ENCODE measurements at regions not wholly inside any gene's neighbourhood (a gene's known extent, or its start where the extent isn't known, plus 50 kb on each side); places are given as distances from the start of the nearest gene placed in this dataset.
"Not testable (repeated sequence)": the region's sequence is repeated elsewhere in the genome, so short reads cannot be mapped to it uniquely, and the experiment has no call there.

DNA sequence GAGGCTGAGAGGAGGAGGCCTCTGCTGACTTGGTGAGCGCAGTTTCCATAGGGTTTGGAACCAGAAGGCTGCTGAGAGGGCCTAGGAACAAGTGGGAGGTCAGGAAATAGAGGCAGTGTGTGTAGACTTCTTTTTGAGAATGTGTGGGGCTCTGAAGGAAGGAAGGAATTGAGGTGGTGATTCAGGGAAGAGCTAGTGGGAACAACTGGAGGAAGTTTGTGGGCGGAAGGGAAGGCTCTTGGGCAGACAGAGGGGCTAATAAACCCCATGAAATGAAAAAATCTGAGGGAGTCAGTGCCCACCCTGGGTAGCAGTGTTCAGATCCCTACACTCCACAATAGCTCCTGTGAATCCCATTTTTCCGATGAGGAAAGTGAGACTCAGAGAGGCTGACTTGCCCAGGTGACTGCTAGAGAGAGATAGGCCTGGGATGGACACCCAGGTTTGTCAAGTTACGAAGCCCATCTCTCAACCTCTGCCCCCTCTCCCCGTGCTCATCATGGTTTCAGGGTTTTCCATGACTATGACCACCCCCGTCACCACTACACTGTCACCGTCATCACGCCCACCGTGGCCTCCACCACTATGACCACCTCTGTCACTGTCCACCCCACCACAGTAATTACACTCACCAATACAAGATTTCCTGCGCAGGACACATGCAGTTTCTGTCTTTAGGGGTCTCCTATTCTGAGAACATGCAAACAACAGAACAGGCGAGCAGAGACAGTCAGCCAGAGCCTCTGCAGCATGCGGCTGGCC is 106.4 kb downstream of the MRPL14 start:
- ATAC-seq (no peak), DNase-seq (ENCODE audit: low read depth, low spot score) (no peak)
- in situ Hi-C loops (cut with HindIII; ENCODE audit: low pct_unique_long_range_greater_than_20kb, low sequenced_read_pairs) (no loop called here), intact Hi-C loops (cut with micrococcal nuclease; ENCODE audit: unreplicated experiment) (no loop called here)
- no peaks in the 10 kb centered on the region for H3K4me1 ChIP-seq (ENCODE audit: control insufficient read depth, insufficient read depth, low read length)
- no peaks in the 10 kb centered on the region for H3K27me3 ChIP-seq (ENCODE audit: control insufficient read depth, insufficient read depth, low read length)
- ChIA-PET POLR2A (no interaction called here), CTCF (no interaction called here)
- no peaks in the 10 kb centered on the region for H3K36me3 ChIP-seq (ENCODE audit: control insufficient read depth, insufficient read depth, low read length)
- H3K9me3 ChIP-seq (ENCODE audit: control insufficient read depth, insufficient read depth, low read depth, low read length): no peaks in the 10 kb centered on the region
- BruUV-seq (replicated peaks): no TSS peak
- no peak overlapping the region for H3K27ac ChIP-seq (ENCODE audit: low read length)
- H3K4me3 ChIP-seq (ENCODE audit: low read depth in 2 of 2, low read length in 2 of 2): no peak overlapping the region
- no peak for TF ChIP-seq TCF7L2 (IDR thresholded peaks at IDR 0.05; ENCODE audit: low read depth, low read length)
- TF ChIP-seq, protein P1, sequence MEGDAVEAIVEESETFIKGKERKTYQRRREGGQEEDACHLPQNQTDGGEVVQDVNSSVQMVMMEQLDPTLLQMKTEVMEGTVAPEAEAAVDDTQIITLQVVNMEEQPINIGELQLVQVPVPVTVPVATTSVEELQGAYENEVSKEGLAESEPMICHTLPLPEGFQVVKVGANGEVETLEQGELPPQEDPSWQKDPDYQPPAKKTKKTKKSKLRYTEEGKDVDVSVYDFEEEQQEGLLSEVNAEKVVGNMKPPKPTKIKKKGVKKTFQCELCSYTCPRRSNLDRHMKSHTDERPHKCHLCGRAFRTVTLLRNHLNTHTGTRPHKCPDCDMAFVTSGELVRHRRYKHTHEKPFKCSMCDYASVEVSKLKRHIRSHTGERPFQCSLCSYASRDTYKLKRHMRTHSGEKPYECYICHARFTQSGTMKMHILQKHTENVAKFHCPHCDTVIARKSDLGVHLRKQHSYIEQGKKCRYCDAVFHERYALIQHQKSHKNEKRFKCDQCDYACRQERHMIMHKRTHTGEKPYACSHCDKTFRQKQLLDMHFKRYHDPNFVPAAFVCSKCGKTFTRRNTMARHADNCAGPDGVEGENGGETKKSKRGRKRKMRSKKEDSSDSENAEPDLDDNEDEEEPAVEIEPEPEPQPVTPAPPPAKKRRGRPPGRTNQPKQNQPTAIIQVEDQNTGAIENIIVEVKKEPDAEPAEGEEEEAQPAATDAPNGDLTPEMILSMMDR (IDR thresholded peaks at IDR 0.05): no peak
- TF ChIP-seq, protein P2, sequence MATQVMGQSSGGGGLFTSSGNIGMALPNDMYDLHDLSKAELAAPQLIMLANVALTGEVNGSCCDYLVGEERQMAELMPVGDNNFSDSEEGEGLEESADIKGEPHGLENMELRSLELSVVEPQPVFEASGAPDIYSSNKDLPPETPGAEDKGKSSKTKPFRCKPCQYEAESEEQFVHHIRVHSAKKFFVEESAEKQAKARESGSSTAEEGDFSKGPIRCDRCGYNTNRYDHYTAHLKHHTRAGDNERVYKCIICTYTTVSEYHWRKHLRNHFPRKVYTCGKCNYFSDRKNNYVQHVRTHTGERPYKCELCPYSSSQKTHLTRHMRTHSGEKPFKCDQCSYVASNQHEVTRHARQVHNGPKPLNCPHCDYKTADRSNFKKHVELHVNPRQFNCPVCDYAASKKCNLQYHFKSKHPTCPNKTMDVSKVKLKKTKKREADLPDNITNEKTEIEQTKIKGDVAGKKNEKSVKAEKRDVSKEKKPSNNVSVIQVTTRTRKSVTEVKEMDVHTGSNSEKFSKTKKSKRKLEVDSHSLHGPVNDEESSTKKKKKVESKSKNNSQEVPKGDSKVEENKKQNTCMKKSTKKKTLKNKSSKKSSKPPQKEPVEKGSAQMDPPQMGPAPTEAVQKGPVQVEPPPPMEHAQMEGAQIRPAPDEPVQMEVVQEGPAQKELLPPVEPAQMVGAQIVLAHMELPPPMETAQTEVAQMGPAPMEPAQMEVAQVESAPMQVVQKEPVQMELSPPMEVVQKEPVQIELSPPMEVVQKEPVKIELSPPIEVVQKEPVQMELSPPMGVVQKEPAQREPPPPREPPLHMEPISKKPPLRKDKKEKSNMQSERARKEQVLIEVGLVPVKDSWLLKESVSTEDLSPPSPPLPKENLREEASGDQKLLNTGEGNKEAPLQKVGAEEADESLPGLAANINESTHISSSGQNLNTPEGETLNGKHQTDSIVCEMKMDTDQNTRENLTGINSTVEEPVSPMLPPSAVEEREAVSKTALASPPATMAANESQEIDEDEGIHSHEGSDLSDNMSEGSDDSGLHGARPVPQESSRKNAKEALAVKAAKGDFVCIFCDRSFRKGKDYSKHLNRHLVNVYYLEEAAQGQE (IDR thresholded peaks at IDR 0.05; ENCODE audit: insufficient read depth in 1 of 2, low read depth in 2 of 2, low read length in 1 of 2): no peak
- TF ChIP-seq POLR2AphosphoS5 (IDR thresholded peaks at IDR 0.05; ENCODE audit: low read depth, low read length): no peak
- TF ChIP-seq SIN3A (IDR thresholded peaks at IDR 0.05; ENCODE audit: borderline replicate concordance, insufficient read depth, low read depth, low read length): no peak

DNA sequence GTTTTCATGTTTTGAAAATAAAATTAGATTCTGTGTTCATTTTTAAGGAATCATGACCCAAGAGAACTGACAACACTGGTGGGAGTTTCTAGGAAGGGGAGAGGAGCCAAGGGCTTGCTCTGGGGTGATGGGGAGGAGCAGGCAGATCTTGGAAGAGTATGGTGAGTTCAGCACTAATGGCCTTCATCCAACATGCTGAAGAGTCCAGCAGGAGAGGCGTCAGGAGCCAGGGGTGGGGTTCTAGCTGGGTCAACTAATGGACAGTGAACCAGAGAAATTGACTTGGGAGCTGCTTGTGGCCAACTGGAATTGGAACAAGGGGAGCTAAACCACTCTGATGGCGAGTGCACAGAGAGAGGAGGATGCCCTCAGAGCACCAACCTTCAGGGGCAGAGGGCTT is 107.1 kb downstream of the MRPL14 start:
- ATAC-seq (no peak), DNase-seq (ENCODE audit: low read depth, low spot score) (no peak)
- no peak overlapping the region for H3K4me3 ChIP-seq (ENCODE audit: low read depth in 2 of 2, low read length in 2 of 2)
- intact Hi-C loops (cut with micrococcal nuclease; ENCODE audit: unreplicated experiment): no loop called here
- POLR2A ChIA-PET: no interaction called here
- H3K27ac ChIP-seq (ENCODE audit: low read length): no peak overlapping the region
- in situ Hi-C loops (cut with HindIII; ENCODE audit: low pct_unique_long_range_greater_than_20kb, low sequenced_read_pairs): no loop called here
- no TSS peak for BruUV-seq (replicated peaks)
- no peaks in the 10 kb centered on the region for H3K9me3 ChIP-seq (ENCODE audit: control insufficient read depth, insufficient read depth, low read depth, low read length)
- no peaks in the 10 kb centered on the region for H3K4me1 ChIP-seq (ENCODE audit: control insufficient read depth, insufficient read depth, low read length)
- H3K27me3 ChIP-seq (ENCODE audit: control insufficient read depth, insufficient read depth, low read length): no peaks in the 10 kb centered on the region
- TF ChIP-seq TCF7L2 (IDR thresholded peaks at IDR 0.05; ENCODE audit: low read depth, low read length): no peak
- TF ChIP-seq, protein P1 (IDR thresholded peaks at IDR 0.05): no peak
- TF ChIP-seq, protein P2 (IDR thresholded peaks at IDR 0.05; ENCODE audit: insufficient read depth in 1 of 2, low read depth in 2 of 2, low read length in 1 of 2): no peak
- no peak for TF ChIP-seq POLR2AphosphoS5 (IDR thresholded peaks at IDR 0.05; ENCODE audit: low read depth, low read length)
- no peak for TF ChIP-seq SIN3A (IDR thresholded peaks at IDR 0.05; ENCODE audit: borderline replicate concordance, insufficient read depth, low read depth, low read length)
- CTCF ChIA-PET: no interaction called here
- H3K36me3 ChIP-seq (ENCODE audit: control insufficient read depth, insufficient read depth, low read length): no peaks in the 10 kb centered on the region

DNA sequence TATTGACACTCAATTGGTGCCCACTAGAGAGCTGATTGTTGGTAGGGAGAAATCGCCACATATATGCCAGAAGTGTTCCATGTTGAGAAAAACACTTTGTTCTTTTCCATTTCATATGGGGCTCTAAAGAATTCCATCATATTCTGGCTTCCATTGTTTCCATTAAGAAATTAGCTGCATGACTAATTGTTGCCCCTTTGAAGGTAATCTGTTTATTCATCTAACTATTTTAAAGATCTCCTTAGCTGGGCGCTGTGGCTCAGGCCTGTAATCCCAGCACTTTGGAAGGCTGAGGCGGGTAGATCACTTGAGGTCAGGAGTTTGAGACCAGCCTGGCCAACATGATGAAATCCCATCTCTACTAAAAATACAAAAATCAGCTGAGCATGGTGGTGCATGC is 109.9 kb downstream of the MRPL14 start:
- ATAC-seq; H3K27me3 ChIP-seq (ENCODE audit: control insufficient read depth, insufficient read depth, low read length); CTCF ChIA-PET; H3K4me3 ChIP-seq (ENCODE audit: low read depth in 2 of 2, low read length in 2 of 2); intact Hi-C loops (cut with micrococcal nuclease; ENCODE audit: unreplicated experiment); BruUV-seq (replicated peaks); in situ Hi-C loops (cut with HindIII; ENCODE audit: low pct_unique_long_range_greater_than_20kb, low sequenced_read_pairs); H3K27ac ChIP-seq (ENCODE audit: low read length); DNase-seq (ENCODE audit: low read depth, low spot score); H3K36me3 ChIP-seq (ENCODE audit: control insufficient read depth, insufficient read depth, low read length); H3K4me1 ChIP-seq (ENCODE audit: control insufficient read depth, insufficient read depth, low read length); H3K9me3 ChIP-seq (ENCODE audit: control insufficient read depth, insufficient read depth, low read depth, low read length); POLR2A ChIA-PET: not testable (repeated sequence)

Measured in Panc1 (cell line).